Renal cortical epithelial cell (primary cell): ENCODE measurements at regions not wholly inside any gene's neighbourhood (a gene's known extent, or its start where the extent isn't known, plus 50 kb on each side); places are given as distances from the start of the nearest gene placed in this dataset.

Experiments used
- DNase-seq: peaks from one replicate; pipeline ENCODE4 v3.0.0-alpha.2; 2011; ENCODE audit warnings: low read depth

- no peak for DNase-seq
These were observed 229.6 kb upstream of the STARD13 start for GRCh38 chr13:33515146-33515545.

- DNase-seq, result no peak
These were observed 232.9 kb upstream of the STARD13 start for GRCh38 chr13:33518452-33518851.

GRCh38 chr13:33519561-33520467, 234.3 kb upstream of the STARD13 start:
- no peak for DNase-seq

- DNase-seq, result no peak
These were observed 234.9 kb upstream of the STARD13 start for GRCh38 chr13:33520468-33520839.

GRCh38 chr13:33524086-33524485, 238.5 kb upstream of the STARD13 start:
- peak; percentile 28 for DNase-seq

- DNase-seq, result no peak
These were observed 240.2 kb upstream of the STARD13 start for GRCh38 chr13:33525763-33526162.

GRCh38 chr13:33526718-33527117, 241.2 kb upstream of the STARD13 start:
- DNase-seq, result no peak

GRCh38 chr13:33528896-33529295, 243.3 kb upstream of the STARD13 start:
- no peak for DNase-seq

- no peak for DNase-seq
These were observed 245.9 kb upstream of the STARD13 start for GRCh38 chr13:33531484-33531883.

GRCh38 chr13:33535061-33535460, 249.5 kb upstream of the STARD13 start:
- DNase-seq, result no peak

- DNase-seq, result no peak
These were observed 251.0 kb upstream of the STARD13 start for GRCh38 chr13:33536601-33537000.

- peak; percentile 27 for DNase-seq
These were observed 251.5 kb upstream of the STARD13 start for GRCh38 chr13:33537026-33537425.

GRCh38 chr13:33537676-33538075, 252.1 kb upstream of the STARD13 start:
- DNase-seq, result no peak

GRCh38 chr13:33541456-33541855, 255.9 kb upstream of the STARD13 start:
- DNase-seq, result no peak

- no peak for DNase-seq
These were observed 256.4 kb upstream of the STARD13 start for GRCh38 chr13:33541962-33542308.

- DNase-seq, result peak; percentile 98
These were observed 256.9 kb upstream of the STARD13 start for GRCh38 chr13:33542309-33543088.

- DNase-seq, result no peak
These were observed 257.5 kb upstream of the STARD13 start for GRCh38 chr13:33543089-33543459.

GRCh38 chr13:33543631-33544265, 258.2 kb upstream of the STARD13 start:
- no peak for DNase-seq

- DNase-seq, result no peak
These were observed 258.8 kb upstream of the STARD13 start for GRCh38 chr13:33544308-33544707.

- DNase-seq, result no peak
These were observed 259.9 kb upstream of the STARD13 start for GRCh38 chr13:33545492-33545891.

- no peak for DNase-seq
These were observed 261.5 kb upstream of the STARD13 start for GRCh38 chr13:33547035-33547434.

GRCh38 chr13:33548069-33548468, 262.5 kb upstream of the STARD13 start:
- no peak for DNase-seq

- DNase-seq, result no peak
These were observed 264.7 kb upstream of the STARD13 start for GRCh38 chr13:33550276-33550675.
